RCC 7860 (cell line): ENCODE measurements at regions not wholly inside any gene's neighbourhood (a gene's known extent, or its start where the extent isn't known, plus 50 kb on each side); places are given as distances from the start of the nearest gene placed in this dataset.
A peak's percentile ranks its signal among the peaks of the same experiment; 100 is the strongest.

Source experiments
- DNase-seq: peaks from one replicate; pipeline ENCODE4 v3.0.0-alpha.2; 2015; ENCODE audit warnings: low spot score
- FAIRE-seq: peaks from 2 replicates; lab custom pipeline; 2012; peaks lifted over from hg19 to GRCh38; lab: Jason Lieb, UNC

DNA sequence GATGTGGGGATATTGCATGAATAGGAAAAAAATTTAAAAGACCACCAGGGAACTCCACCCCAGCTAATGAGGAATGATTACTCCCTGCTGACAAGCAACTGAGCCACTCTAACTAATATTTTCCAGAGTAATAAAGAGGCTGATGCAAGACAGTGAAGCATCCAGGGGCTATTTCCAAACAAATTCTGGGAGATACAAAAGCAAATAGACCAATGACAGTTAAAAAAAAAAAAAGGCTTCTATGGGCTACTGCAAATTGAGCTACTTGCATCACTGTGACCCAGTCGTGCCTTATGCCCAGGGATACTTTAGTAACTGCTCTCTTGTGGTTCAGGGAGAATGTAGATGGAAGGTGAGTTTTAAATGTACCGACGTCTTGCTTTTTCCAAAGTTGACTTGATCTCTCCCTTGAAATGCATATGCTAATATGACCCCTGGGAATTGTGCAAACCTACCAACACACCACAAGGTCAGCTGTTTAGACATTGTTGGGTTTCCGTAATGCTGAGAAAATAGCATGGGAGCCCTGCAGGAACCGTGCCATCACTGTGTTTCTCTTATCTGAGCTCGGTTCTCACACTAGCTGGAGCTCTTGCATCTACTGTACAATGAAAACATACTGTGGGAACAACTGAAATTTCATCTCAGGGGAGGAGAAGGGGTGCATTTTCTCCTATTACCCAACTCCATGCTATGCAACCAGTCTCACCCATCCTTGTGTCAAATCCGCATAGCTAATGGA, 250.6 kb upstream of the MAP3K1 start:
- no peak for FAIRE-seq
- no peak for DNase-seq

- FAIRE-seq (no peak), DNase-seq (no peak)
Observed at GRCh38 chr5:56561455-56561854, 253.9 kb upstream of the MAP3K1 start.

DNA sequence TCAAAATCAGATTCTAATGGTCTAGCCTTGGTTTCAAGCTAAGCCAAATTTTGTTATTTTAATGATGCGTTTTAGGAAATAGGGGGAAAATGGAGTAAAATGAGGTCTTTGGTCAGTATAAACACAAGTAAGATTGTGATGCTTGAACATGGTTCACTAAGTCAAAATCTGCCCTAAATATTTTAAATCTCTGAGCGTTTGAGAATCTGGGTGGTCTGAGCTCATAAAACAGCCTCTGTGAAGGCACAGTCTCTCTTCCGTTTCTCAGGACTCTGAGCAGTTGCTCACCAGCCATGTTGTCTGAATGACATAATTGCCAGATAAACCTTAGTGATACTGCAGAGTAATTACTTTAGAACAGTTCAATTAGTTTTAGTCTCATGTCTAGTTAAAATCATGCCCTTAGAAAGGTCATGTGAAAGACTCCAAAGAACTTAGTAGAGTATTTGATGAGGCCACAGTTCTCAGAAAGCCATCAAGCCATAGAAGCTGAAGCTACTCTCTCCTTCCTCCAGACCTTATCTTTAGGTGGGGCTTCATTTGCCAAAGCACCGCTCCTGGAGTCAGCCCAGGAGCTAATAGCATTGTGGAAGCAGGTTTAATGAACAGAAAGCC, 257.1 kb upstream of the MAP3K1 start:
- DNase-seq = no peak
- FAIRE-seq = no peak

GRCh38 chr5:56557198-56557597, 258.2 kb upstream of the MAP3K1 start:
- no peak for DNase-seq
- FAIRE-seq = no peak

GRCh38 chr5:56552612-56553268, 262.6 kb upstream of the MAP3K1 start:
- no peak for FAIRE-seq

DNA sequence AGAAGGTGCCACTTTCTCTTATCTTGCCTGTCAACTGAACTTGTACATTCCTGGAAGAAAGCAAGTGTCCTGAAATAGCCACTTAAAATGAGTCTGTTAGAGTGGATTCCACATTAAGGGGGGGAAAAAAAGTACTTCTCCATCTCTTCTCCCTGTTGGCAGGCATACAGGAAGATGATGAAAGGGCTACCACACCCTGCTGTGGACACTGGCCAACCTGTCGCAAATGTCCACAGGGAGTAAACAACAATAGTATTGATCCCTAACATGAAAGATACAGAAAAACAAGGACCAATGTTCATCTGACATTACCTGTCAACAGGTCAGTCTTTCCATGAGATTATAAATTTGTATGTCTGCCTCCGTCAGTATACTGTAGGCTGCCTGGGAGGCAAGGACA, 265.1 kb upstream of the MAP3K1 start:
- FAIRE-seq = no peak
- no peak for DNase-seq

More at GRCh38 chr5:56552612-56553268, 262.6 kb upstream of the MAP3K1 start:
- no peak for DNase-seq

DNA sequence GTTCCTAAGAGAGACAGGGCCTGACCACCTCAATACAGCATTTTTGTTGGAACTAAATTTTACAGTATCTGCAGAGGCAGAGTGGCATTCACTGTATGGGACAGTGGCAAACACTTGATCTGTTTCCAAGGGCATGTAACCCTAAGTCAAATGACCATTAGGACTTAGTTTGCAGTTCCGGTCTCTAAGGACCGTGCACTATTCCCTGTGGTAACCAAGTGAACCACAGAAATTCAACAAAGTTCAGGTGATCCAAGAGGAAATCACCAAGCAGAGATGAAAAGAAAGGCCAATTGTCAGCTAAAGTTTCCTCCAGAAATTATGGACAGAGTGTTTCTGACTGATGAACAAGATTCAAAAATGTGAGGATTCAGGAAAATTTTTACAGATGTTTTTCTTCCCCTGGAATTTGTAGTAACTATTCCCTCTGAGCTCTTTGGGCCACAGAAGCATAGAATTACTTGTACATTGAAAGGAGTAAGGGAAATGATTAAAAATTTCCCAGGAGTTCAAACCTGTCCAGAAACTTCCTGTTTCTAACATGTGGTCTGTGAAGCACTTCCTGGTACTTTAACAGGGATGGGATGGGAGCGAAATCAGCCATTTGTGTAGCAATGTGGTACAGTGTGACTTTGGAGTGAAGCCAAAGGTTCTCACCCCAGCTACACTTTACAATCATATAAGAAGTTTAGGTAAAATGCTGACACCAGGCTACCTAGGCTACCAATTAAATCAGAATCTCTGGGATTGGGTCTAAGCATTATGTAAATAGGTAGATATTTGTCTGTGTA, 266.1 kb upstream of the MAP3K1 start:
- no peak for DNase-seq
- no peak for FAIRE-seq

- FAIRE-seq (no peak), DNase-seq (no peak)
Observed at GRCh38 chr5:56545016-56545415, 270.3 kb upstream of the MAP3K1 start.

- DNase-seq (peak; percentile 54), FAIRE-seq (no peak)
Observed at GRCh38 chr5:56543441-56544388, 271.6 kb upstream of the MAP3K1 start.

GRCh38 chr5:56540266-56540665, 275.1 kb upstream of the MAP3K1 start:
- FAIRE-seq (no peak), DNase-seq (no peak)

DNA sequence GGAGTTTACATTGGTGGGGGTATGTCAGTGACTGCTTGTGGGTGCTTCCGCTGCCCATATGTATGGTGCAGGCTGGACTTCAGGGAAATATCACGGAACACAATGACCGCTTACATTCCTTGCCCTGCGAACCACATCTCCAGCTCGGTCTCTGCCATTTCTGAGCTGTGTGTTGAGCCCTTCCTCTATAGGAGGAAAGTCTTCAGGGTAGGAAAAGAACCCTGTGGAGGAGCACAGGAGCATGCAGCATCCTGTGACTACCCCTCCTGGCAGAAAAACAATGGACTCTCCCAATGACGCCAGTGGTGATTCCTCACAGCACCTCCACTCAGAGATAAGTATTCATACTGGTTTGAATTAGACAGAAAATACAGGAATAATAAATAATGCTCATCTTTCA, 276.8 kb upstream of the MAP3K1 start:
- no peak for FAIRE-seq
- no peak for DNase-seq

DNA sequence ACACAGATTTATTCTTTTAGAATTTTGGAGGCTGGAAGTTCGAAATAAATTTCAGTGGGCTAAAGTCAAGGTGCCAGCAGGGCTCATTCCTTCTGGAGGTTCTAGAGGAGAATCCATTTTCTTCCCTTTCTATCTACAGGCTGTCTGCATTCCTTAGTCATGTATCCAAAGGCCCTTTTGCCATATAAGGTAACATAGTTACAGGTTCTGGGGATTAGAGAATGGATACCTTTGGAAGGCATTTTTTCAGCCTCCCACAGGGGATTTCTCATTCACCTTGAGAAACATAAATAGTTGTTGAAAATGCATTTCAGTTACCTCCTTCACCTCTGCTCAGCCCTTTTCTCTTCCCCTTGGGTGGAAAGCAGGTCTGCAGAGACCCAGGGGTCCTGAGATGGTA, 280.0 kb upstream of the MAP3K1 start:
- FAIRE-seq (no peak), DNase-seq (peak; percentile 37)

DNA sequence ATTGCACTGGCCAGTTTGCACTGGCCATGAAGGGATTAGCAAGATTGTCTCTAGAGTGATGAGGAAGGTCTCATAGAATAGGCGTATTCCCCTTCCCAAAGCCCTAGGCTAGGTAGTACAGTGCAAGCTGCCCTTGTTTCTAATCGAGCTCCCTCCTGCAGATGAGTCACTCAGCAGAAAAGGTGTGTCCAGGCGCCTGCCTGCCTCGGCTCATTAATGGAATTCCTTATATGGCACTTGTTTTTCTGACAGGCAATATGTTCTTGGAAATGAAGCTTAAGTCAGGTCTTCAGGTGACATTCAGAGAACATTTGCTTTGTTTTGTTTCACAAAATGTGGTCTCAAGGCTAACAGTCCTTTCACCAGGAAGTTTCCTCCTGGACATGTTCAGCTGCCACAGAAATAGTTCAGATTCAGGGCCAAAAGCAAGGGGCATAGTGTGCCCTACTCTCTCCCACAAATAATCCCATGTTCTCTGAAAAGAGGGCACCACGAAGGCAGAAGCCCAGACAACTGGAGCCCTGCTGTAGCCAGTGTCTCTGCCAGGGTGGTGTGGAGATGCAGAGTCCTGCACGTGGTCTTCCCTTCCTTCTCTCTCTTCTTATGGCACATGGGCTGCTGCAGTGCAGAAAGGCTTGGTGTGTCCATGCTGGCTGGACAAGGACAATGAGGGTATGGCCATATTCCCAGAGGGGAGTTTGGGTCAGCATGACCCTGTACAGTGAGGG, 281.1 kb upstream of the MAP3K1 start:
- peak; percentile 43 for DNase-seq
- no peak for FAIRE-seq

DNA sequence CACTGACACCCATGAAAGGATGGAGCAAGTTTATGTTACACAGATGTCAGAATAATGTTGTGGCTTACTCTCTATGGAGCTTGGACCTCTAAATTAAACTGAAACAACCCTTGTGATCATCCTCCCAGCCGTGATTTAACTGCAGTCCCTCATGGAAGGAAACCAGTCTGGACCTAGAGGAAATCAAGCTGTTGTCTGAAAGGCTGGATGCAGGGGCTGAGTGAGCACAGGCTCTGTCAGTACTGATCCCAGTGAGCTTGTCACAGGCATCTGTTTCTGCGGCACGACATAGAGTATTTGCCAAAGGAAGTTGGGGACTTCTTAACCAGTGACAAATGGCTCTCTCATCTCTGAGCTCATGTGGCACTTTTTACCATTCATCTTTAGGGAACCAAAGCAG, 282.9 kb upstream of the MAP3K1 start:
- DNase-seq = no peak
- FAIRE-seq = no peak

GRCh38 chr5:56530626-56531138, 284.7 kb upstream of the MAP3K1 start:
- no peak for FAIRE-seq
- no peak for DNase-seq

DNA sequence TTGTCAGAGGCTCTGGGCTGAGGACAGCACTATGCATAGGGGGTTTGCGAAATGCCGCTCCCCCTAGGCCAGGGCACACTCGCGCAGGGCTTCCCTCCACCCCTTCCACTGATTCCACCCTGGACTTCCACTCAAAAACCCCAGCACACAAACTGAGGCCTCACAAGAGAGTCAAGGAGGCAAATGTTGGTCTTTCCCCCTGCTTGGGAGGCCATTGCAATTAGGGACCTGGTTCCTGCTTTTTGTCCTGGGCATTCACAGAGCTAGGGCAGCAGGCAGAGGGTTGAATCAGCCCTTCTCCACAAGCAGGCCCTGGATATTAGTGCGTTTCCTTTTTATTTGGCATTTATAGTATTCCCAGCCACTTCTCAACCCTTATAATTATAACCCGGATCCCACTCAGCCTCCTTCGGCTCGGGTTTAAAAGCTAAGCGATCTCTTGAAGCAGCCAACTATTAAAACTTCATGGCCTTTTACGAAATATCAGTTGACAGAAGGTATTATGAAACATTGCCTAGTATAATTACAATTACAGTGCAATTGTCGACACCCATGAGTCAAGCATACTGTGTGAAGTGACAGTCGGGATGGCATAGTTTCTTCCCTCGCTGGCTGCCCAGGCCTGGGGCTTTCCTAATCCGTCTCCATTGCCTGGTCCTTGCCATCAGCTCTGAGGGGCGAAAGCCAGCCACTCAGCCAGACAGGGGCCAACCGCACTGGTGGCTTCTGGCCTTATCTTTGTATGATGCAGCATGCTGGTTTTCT, 285.5 kb upstream of the MAP3K1 start:
- no peak for DNase-seq

GRCh38 chr5:56527174-56527573, 288.2 kb upstream of the MAP3K1 start:
- no peak for FAIRE-seq

More for the DNA sequence above, 285.5 kb upstream of the MAP3K1 start:
- FAIRE-seq = no peak

GRCh38 chr5:56525113-56525512, 290.2 kb upstream of the MAP3K1 start:
- DNase-seq = peak; percentile 63
- FAIRE-seq = peak; percentile 90

More at GRCh38 chr5:56527174-56527573, 288.2 kb upstream of the MAP3K1 start:
- peak; percentile 51 for DNase-seq
